22Rv1 (cell line): ENCODE measurements at regions not wholly inside any gene's neighbourhood (a gene's known extent, or its start where the extent isn't known, plus 50 kb on each side); places are given as distances from the start of the nearest gene placed in this dataset.

Experiments
- H3K27ac ChIP-seq: fragments of 450-650 bp; 2 replicates; pipeline ENCODE4 v1.5.1; 2017
- ZFX ChIP-seq: fragments of 450-650 bp; IDR thresholded peaks from 2 replicates; pipeline ENCODE4 v1.6.1; 2017; ENCODE audit warnings: antibody characterized with exemption, borderline replicate concordance
- TF ChIP-seq, protein P1 (sequence below): fragments of 450-650 bp; IDR thresholded peaks from 2 replicates; pipeline ENCODE4 v1.5.1; 2017; ENCODE audit warnings: mild to moderate bottlenecking

DNA sequence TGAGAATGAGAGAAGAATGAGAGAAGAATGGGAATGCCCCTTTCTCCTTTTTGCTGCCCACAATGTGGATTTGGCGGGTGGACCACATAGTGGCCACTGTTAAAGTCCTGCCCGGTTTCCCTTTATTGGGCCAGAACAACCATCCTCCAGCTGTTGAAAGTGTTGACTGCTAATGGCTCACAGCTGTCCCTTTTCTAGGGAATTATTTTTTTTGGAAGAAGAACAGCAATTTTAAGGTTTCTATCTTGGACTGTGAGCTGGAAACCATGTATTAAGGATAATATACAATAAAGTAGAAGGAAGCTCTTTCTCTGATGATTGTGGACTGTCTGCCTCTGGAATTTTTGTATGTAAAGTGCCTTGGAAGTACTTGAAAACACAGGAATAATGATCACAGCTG lies 185.9 kb downstream of the DMRT2 start:
- TF ChIP-seq, protein P1, sequence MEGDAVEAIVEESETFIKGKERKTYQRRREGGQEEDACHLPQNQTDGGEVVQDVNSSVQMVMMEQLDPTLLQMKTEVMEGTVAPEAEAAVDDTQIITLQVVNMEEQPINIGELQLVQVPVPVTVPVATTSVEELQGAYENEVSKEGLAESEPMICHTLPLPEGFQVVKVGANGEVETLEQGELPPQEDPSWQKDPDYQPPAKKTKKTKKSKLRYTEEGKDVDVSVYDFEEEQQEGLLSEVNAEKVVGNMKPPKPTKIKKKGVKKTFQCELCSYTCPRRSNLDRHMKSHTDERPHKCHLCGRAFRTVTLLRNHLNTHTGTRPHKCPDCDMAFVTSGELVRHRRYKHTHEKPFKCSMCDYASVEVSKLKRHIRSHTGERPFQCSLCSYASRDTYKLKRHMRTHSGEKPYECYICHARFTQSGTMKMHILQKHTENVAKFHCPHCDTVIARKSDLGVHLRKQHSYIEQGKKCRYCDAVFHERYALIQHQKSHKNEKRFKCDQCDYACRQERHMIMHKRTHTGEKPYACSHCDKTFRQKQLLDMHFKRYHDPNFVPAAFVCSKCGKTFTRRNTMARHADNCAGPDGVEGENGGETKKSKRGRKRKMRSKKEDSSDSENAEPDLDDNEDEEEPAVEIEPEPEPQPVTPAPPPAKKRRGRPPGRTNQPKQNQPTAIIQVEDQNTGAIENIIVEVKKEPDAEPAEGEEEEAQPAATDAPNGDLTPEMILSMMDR: no peak
- no peak for TF ChIP-seq ZFX

DNA sequence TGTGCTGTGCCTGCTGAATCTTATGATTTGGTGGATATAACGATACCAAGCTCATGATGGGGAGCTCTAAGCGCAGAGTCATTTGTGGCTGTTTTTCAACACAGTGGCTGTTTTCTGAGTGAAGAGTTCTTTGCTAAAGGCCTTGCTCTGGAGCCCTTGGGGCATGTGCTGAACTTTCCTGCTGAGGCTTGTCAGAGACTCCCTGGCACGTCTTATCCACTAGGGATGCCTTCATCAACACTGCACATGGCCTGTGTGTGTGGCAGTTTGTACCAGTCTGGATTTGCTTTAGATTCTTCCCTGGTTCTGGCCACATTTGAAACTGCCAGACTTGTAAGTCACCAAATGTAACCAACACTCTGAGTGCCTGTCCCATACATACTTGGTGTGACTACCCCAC lies 188.2 kb downstream of the DMRT2 start:
- no peak overlapping the region for H3K27ac ChIP-seq
- TF ChIP-seq ZFX: no peak
- TF ChIP-seq, protein P1: no peak

More for the DNA sequence above, 185.9 kb downstream of the DMRT2 start:
- no peak overlapping the region for H3K27ac ChIP-seq

DNA sequence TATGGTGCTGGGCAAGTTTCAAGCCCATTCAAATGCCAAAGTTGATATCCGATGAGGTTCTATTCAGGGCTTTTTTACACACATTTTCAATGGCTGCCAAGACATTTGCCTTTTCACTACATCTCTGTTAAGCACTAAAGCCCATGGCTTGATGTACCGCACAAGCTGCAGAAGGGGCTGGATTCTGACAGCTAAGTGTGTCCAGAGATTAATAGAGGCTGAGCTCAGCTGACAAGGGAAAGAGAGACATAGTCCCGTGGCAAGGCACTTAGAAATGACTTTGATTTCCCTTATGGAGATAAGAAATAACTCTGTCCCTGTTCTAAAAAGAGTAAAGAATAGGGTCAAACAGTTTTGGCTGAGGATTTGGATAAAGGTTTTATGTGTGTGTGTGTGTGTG lies 198.6 kb downstream of the DMRT2 start:
- H3K27ac ChIP-seq: no peak overlapping the region
- TF ChIP-seq, protein P1: no peak
- no peak for TF ChIP-seq ZFX

DNA sequence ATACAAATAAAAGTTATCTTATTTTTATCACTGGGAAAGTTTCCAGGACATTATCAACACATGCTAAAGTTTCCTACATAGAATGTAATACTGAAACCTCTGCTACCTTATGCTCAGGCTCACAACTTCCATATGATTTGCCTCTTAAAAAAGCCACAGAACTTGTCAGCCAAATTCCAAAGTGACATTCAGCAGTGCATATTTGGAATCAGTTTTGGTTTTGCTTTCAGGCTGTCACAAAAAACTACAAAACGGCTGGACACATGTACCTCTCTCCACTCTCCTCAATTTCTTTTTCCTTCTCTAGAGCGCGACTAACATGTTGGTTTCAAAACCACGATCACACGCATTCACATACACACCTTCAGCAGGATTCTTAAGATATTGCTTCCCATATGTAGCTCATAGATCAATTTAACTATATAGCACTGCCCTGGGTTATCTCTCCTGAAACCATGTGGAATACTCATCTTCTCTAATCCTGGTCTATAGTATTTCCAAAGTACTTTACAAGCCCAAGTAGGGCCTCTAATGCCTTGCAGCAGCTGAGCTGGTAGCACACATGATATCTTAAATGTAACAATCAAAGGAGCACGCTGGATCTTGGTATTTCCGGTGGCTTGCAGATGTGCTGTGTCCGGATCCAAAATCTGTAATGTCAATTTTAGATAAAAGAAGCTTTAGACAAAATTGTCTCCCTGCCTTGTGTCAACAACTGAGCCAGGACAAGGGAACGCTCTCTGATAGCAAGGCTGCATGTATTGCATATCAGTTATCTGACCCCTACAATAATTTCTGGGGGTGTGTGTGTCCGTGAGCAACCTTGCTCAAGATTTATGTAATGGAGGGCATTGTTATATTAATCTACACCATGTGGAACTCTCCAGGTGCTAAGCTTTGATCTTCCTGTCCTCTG lies 203.2 kb downstream of the DMRT2 start:
- no peak overlapping the region for H3K27ac ChIP-seq
- TF ChIP-seq, protein P1: no peak
- TF ChIP-seq ZFX: no peak

DNA sequence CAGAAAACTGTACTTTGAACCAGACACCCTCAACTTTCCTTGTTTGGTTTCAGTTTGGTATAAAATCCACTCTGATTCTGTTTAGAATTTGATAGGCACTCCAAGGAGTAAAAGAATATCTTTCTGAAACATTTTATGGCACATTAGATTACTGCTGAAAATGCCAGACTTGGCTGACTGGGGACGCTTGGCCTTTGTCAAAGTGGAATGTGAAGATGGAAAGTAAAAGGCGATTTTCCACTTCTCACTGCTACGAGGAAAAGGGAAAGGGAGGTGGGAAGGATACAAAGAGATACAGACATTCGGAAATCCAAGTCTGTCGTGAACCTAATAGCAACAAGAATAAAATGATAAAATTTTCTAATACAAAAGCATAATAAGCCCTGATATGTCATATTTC lies 203.9 kb downstream of the DMRT2 start:
- TF ChIP-seq ZFX: no peak
- TF ChIP-seq, protein P1: no peak
- no peak overlapping the region for H3K27ac ChIP-seq

DNA sequence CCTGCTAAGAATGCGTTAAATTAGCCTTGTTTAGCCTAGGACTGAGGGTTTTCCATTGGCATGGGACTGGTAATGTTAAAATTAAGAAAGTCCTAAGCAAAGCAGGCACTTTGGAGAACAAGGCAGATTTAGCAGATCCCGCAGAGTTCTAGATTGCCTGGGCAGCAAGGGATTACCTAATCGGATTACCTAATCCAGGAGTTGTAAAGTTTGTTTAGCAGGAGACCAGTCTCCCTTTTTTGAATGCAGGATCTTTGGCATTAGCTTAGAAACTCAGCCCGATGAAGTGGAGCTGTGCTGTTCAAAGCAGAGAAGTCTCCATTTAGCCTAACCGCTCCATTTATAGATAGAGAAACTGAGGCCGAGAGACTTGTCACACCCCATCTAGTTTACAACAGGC lies 206.0 kb downstream of the DMRT2 start:
- no peak overlapping the region for H3K27ac ChIP-seq
- no peak for TF ChIP-seq ZFX
- TF ChIP-seq, protein P1: no peak

DNA sequence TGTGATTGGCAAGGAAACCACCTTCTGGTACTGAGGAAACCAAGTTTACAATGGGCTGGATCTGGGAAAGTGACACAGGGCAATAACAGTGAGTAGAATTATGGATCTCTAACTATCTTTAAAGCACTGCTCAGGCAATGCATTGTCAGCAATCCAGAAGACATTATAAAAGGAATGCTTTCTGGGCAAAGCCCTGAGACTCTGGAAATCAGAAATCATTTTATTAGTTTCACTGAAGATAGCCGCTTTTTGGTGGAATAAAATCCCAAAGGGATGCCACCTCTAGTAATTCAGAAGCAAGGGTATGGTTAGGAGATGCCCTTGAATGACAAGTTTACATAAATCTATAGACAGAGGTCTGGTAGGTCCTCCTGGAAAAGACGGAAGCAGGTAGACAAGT lies 211.1 kb downstream of the DMRT2 start:
- TF ChIP-seq, protein P1: no peak
- TF ChIP-seq ZFX: no peak
- H3K27ac ChIP-seq: no peak overlapping the region
